ENCODE measurements at regions not wholly inside any gene's neighbourhood (a gene's known extent, or its start where the extent isn't known, plus 50 kb on each side); places are given as distances from the start of the nearest gene placed in this dataset.

DNA sequence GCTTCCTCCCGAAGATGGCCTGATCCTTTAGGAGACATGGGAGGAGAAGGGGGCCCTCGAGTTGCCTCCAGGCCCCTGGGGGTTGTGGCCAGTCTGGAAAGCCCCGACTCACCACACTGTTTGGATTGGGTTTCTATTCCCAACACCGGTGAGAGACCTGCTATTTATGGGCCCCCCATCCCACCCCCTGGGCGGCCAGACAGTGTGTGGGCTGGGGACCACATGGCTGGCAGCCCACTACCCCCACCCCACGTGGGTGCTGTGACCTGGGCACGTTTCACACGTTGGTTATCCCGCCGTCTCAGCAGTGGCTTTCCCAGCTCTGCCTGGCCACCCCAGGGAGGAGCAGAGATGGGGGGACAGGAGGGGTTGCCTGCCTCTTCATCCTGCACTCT lies 116.1 kb downstream of the VEGFA start:
- H3K36me3 Mint-ChIP-seq (ENCODE audit: insufficient read depth in 1 of 3, low read depth in 3 of 3) = no peaks in the 10 kb centered on the region
- Histone ChIP-seq H4K20me1 (ENCODE audit: control insufficient read depth, insufficient read depth, insufficient read length) (no peaks in the 10 kb centered on the region), H4K5ac (ENCODE audit: insufficient read length, low read depth, low read length) (no peak overlapping the region), H2BK20ac (ENCODE audit: low read depth, low read length, poor library complexity, severe bottlenecking) (no peak overlapping the region), H3K79me1 (ENCODE audit: insufficient read depth, low read depth, low read length, poor library complexity, severe bottlenecking) (no peaks in the 10 kb centered on the region), H3K9ac (ENCODE audit: extremely low read depth, insufficient read length, low read length) (no peak overlapping the region), H4K91ac (ENCODE audit: insufficient read length, low read depth, low read length) (no peak overlapping the region), H3K4me1 (ENCODE audit: insufficient read depth, low read length) (peaks cover 1% of the 10 kb centered on the region; the same call in 1 of the 2 replicates), H3K56ac (ENCODE audit: insufficient read length, low read depth, low read length) (no peak overlapping the region), H3K79me2 (ENCODE audit: insufficient read depth, low read length) (no peaks in the 10 kb centered on the region), H3K23me2 (ENCODE audit: insufficient read length, low read depth, low read length, poor library complexity, severe bottlenecking) (peaks cover under 1% of the 10 kb centered on the region), H3K4ac (ENCODE audit: low read depth, low read length) (no peak overlapping the region), H2AK5ac (ENCODE audit: insufficient read length, low read length) (no peak overlapping the region), H2AFZ (ENCODE audit: low read length) (no peak overlapping the region), H2BK120ac (ENCODE audit: low read depth, low read length, poor library complexity, severe bottlenecking) (no peak overlapping the region), H3K14ac (ENCODE audit: insufficient read depth, low read length) (no peak overlapping the region; the same call in 1 of the 2 replicates), H3K9me3 (ENCODE audit: control insufficient read depth, low read depth, low read length) (no peaks in the 10 kb centered on the region), H2BK5ac (ENCODE audit: insufficient read length, low read length) (no peak overlapping the region), H4K8ac (replicated peaks; ENCODE audit: insufficient read length, low read depth, low read length) (no peak overlapping the region), H3K4me2 (ENCODE audit: insufficient read depth, insufficient read length, low read length) (no peak overlapping the region), H3K27me3 (ENCODE audit: insufficient read depth, low read length) (no peaks in the 10 kb centered on the region), H2BK15ac (ENCODE audit: low read depth, low read length) (no peak overlapping the region), H3K23ac (ENCODE audit: insufficient read length, low read depth, low read length) (no peak overlapping the region), H3T11ph (ENCODE audit: low read length) (no peak overlapping the region), H2BK12ac (ENCODE audit: insufficient read length, low read depth, low read length) (no peak overlapping the region), H3K27ac (ENCODE audit: insufficient read length, low read depth, low read length) (no peak overlapping the region), H3K18ac (ENCODE audit: insufficient read length, low read depth, low read length) (no peak overlapping the region)
- TF ChIP-seq, protein P1, sequence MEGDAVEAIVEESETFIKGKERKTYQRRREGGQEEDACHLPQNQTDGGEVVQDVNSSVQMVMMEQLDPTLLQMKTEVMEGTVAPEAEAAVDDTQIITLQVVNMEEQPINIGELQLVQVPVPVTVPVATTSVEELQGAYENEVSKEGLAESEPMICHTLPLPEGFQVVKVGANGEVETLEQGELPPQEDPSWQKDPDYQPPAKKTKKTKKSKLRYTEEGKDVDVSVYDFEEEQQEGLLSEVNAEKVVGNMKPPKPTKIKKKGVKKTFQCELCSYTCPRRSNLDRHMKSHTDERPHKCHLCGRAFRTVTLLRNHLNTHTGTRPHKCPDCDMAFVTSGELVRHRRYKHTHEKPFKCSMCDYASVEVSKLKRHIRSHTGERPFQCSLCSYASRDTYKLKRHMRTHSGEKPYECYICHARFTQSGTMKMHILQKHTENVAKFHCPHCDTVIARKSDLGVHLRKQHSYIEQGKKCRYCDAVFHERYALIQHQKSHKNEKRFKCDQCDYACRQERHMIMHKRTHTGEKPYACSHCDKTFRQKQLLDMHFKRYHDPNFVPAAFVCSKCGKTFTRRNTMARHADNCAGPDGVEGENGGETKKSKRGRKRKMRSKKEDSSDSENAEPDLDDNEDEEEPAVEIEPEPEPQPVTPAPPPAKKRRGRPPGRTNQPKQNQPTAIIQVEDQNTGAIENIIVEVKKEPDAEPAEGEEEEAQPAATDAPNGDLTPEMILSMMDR (conservative IDR thresholded peaks at IDR 0.05) = no peak
- no peak overlapping the region; a peak in 1 of 7 replicates for H3K27ac Mint-ChIP-seq
- H3K27me3 Mint-ChIP-seq (ENCODE audit: low read depth) = peaks cover 17% of the 10 kb centered on the region
- no peak overlapping the region for H3K4me3 Mint-ChIP-seq
- H3K9me3 Mint-ChIP-seq = no peaks in the 10 kb centered on the region
- peaks cover 8 to 17% of the 10 kb centered on the region in 2 experiments for H3K4me1 Mint-ChIP-seq
- no CpG with 5 or more reads among the region's 10 CpGs for WGBS (ENCODE audit: extremely low coverage, insufficient read length, low lambda C conversion rate)
- no peak for DNase-seq
